Transverse colon (tissue), 4 donors: ENCODE measurements at regions not wholly inside any gene's neighbourhood (a gene's known extent, or its start where the extent isn't known, plus 50 kb on each side); places are given as distances from the start of the nearest gene placed in this dataset.

ENCODE experiments used
- DNase-seq: peaks from one replicate; pipeline ENCODE4 v3.0.0-alpha.2; 2019
- H3K27ac ChIP-seq, 4 donors: fragments of 200-600 bp; sonication (generic); 2 replicates each; pipeline ENCODE4 v1.5.1; 2016 to 2018; ENCODE audit warnings: inconsistent platforms in 4 of 4
- H3K27me3 ChIP-seq: fragments of 200-600 bp; sonication (generic); 2 replicates; pipeline ENCODE4 v1.5.1; 2017; ENCODE audit warnings: inconsistent platforms
- H3K36me3 ChIP-seq, 4 donors: fragments of 200-600 bp; sonication (generic); 2 replicates each; pipeline ENCODE4 v1.5.1; 2017 to 2019; ENCODE audit warnings: inconsistent platforms in 4 of 4
- H3K4me1 ChIP-seq, 4 donors: fragments of 200-600 bp; sonication (generic); 2 replicates each; pipeline ENCODE4 v1.5.1; 2017 to 2020; ENCODE audit warnings: inconsistent platforms in 4 of 4
- H3K4me3 ChIP-seq, 4 donors: fragments of 200-600 bp; sonication (generic); 1 replicate in 1 of 4; 2 replicates in 3 of 4; pipeline versions ENCODE4 v1.5.1 to v1.6.1; 2017 to 2019; ENCODE audit warnings: inconsistent platforms in 4 of 4
- H3K9me3 ChIP-seq, 2 donors: fragments of 200-600 bp; sonication (generic); 2 replicates each; pipeline ENCODE4 v1.5.1; 2017 to 2019; ENCODE audit warnings: inconsistent platforms in 2 of 2
- CTCF ChIP-seq, 5 experiments: fragments of 200-600 bp in 3 of 5; fragments of 450-650 bp in 2 of 5; sonication (generic) in 3 of 5; IDR thresholded peaks; 1 replicate in 2 of 5; 2 replicates in 3 of 5; pipeline ENCODE4 v1.5.1; 2016 to 2017; ENCODE audit warnings: antibody characterized with exemption in 5 of 5, inconsistent platforms in 3 of 5, mild to moderate bottlenecking in 2 of 5, moderate library complexity in 1 of 5
- EP300 ChIP-seq: sonication (generic); formaldehyde crosslinking; IDR thresholded peaks from one replicate; pipeline ENCODE4 v1.6.1; 2017; ENCODE audit warnings: antibody characterized with exemption, low read depth
- POLR2A ChIP-seq: fragments of 450-650 bp; IDR thresholded peaks from one replicate; pipeline ENCODE4 v1.6.1; 2016; ENCODE audit warnings: antibody characterized with exemption, mild to moderate bottlenecking, moderate library complexity
- POLR2AphosphoS5 ChIP-seq, 3 donors: sonication (generic); formaldehyde crosslinking; IDR thresholded peaks; one replicate each; pipeline ENCODE4 v1.6.1; 2016; ENCODE audit warnings: antibody characterized with exemption in 3 of 3
- WGBS, 2 donors: methylation state at CpG; one replicate each; pipeline ENCODE4 v1.1.5; 2018; ENCODE audit warnings: low coverage in 1 of 2; 5-methylcytosine and 5-hydroxymethylcytosine counted together
- in situ Hi-C, 4 donors: fragments of 200-750 bp; cut with MboI; loops; one replicate each; pipeline versions ENCODE4 v1.15.0 to v1.15.1; 2017; ENCODE audit warnings: low sequenced_read_pairs in 3 of 4, low pct_ligation_motif_present in 1 of 4, low pct_unique_long_range_greater_than_20kb in 1 of 4
- intact Hi-C: fragments of 100-400 bp; cut with DNase I; formaldehyde crosslinking; loops from one replicate; pipeline ENCODE4 v1.15.1; 2023; ENCODE audit warnings: low total_unique reads

DNA sequence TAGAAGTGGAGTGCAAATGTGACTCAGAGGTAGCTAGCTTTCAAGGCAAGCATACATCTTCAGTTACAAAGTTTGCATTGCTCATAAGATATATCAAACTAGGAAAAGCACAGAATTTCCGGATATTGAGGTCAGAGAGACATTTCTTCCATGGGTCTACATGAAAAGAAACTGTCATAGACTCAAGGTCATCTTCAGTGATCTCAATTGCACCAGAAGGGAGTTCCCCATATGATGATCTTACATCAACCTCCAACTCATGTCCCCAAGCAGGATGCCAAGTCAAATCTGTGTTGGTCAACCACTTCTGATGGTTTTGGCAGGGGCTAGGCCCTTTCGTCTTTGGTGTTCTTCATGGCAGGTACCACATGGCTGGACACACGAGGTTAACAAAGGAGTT, 459.9 kb upstream of the MAF start:
- Histone ChIP-seq H3K27me3 (no peaks in the 10 kb centered on the region), H3K27ac (no peak overlapping the region), H3K4me1 (peaks cover 0 to 13% (median 3%) of the 10 kb centered on the region in 4 donors), H3K4me3 (no peak overlapping the region), H3K9me3 (no peaks in the 10 kb centered on the region), H3K36me3 (no peaks in the 10 kb centered on the region)
- no peak for DNase-seq
- no peak for TF ChIP-seq POLR2AphosphoS5 (IDR thresholded peaks at IDR 0.05)
- no peak for TF ChIP-seq POLR2A
- no peak for TF ChIP-seq EP300
- TF ChIP-seq CTCF (IDR thresholded peaks at IDR 0.05) = no peak
- intact Hi-C loops = no loop called here
- 75% methylated on average over 3 of the region's 3 CpGs; no CpG with 5 or more reads in 1 of the 2 donors for WGBS, 2 donors
- in situ Hi-C loops = no loop called here

- Histone ChIP-seq H3K4me1 (peaks cover 0 to 13% (median 3%) of the 10 kb centered on the region in 4 donors), H3K9me3 (no peaks in the 10 kb centered on the region), H3K4me3 (no peak overlapping the region), H3K36me3 (no peaks in the 10 kb centered on the region), H3K27ac (no peak overlapping the region), H3K27me3 (no peaks in the 10 kb centered on the region)
- in situ Hi-C loops (no loop called here), intact Hi-C loops (no loop called here)
- no peak for DNase-seq
- TF ChIP-seq EP300 = no peak
- no peak for TF ChIP-seq POLR2AphosphoS5 (IDR thresholded peaks at IDR 0.05)
- no peak for TF ChIP-seq POLR2A
- TF ChIP-seq CTCF (IDR thresholded peaks at IDR 0.05) = no peak
- WGBS, 2 donors = 39 to 71% methylated on average over 2 to 3 of the region's 3 CpGs
These were observed 459.3 kb upstream of the MAF start for GRCh38 chr16:80059836-80060235.

DNA sequence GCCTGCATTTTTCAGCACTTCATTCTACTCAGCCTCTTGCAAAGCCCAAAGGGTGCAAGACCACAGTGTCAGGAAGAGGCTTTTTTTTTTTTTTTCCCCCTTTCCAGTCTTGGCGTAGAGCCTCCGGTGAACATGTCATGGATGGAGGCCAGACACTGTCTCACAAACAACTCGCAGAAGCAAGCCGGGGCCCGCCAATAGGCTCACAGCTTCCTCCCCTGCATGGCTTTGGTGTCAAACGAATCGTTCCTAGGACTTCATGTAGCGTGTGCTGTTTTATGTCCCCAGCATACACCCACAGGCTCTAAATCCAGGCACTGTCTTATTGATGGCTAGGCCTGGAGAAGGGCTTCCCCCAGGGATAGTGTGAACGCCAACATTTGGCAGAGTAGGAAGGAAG, 457.7 kb upstream of the MAF start:
- DNase-seq = peak; percentile 22
- Histone ChIP-seq H3K4me1 (peaks cover 0 to 13% (median 3%) of the 10 kb centered on the region in 4 donors), H3K27ac (peak overlapping the region; percentile 16 to 67 (median 50)), H3K27me3 (no peaks in the 10 kb centered on the region), H3K4me3 (no peak overlapping the region), H3K9me3 (no peaks in the 10 kb centered on the region), H3K36me3 (no peaks in the 10 kb centered on the region)
- in situ Hi-C loops = no loop called here
- WGBS, 2 donors = 61% methylated on average over 9 of the region's 9 CpGs; no CpG with 5 or more reads in 1 of the 2 donors
- TF ChIP-seq POLR2AphosphoS5 (IDR thresholded peaks at IDR 0.05) (peak; percentile 32 to 48 (median 41)), CTCF (IDR thresholded peaks at IDR 0.05) (no peak)
- intact Hi-C loops = no loop called here

GRCh38 chr16:80056324-80056723, 455.8 kb upstream of the MAF start:
- in situ Hi-C loops = no loop called here
- no peak for DNase-seq
- Histone ChIP-seq H3K4me1 (peaks cover 0 to 13% (median 3%) of the 10 kb centered on the region in 4 donors), H3K4me3 (no peak overlapping the region), H3K36me3 (no peaks in the 10 kb centered on the region), H3K9me3 (no peaks in the 10 kb centered on the region), H3K27ac (no peak overlapping the region), H3K27me3 (no peaks in the 10 kb centered on the region)
- no peak for TF ChIP-seq POLR2AphosphoS5 (IDR thresholded peaks at IDR 0.05)
- no peak for TF ChIP-seq POLR2A
- TF ChIP-seq CTCF (IDR thresholded peaks at IDR 0.05) = no peak
- no peak for TF ChIP-seq EP300
- WGBS, 2 donors = 81 to 92% methylated on average over 2 to 4 of the region's 4 CpGs
- intact Hi-C loops = no loop called here
